ENCODE measurements at regions not wholly inside any gene's neighbourhood (a gene's known extent, or its start where the extent isn't known, plus 50 kb on each side); places are given as distances from the start of the nearest gene placed in this dataset.

DNA sequence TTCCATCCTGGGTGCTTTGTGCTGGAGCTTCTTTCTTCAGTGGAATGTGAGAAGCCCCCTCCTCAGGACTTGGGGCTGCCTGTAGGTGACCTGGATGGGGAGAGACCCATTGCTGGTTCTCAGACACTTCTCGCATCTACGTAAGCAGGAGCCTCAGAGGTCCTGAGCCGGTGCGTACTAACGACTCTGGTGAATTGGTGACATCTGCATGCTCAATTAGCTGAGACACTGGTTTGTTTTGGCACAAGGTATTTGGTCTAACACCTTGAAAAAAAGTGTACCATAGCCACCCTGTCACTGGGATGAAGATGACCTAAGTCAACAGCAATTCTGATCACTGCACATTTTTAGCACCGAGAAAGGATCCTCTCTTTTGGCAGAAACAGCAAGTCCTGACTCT is 57.7 kb downstream of the LRRC30 start:
- Histone ChIP-seq H3K27me3 (ENCODE audit: control insufficient read depth in 2 of 2, insufficient read depth in 1 of 2, low read length in 1 of 2) (no peaks in the 10 kb centered on the region), H3K36me3 (ENCODE audit: control insufficient read depth in 2 of 2, insufficient read depth in 2 of 2, low read length in 1 of 2) (no peaks in the 10 kb centered on the region), H3K4me1 (ENCODE audit: control insufficient read depth in 2 of 2, insufficient read depth in 2 of 2, low read length in 2 of 2) (no peaks in the 10 kb centered on the region), H3K9me3 (ENCODE audit: control insufficient read depth in 2 of 2, insufficient read depth in 1 of 2, low read length in 1 of 2) (no peaks in the 10 kb centered on the region), H3K4me3 (ENCODE audit: low read length in 2 of 2) (no peak overlapping the region), H3K27ac (ENCODE audit: low read depth in 1 of 2, low read length in 1 of 2) (no peak overlapping the region)
- WGBS: 97% methylated on average over 6 of the region's 6 CpGs
- DNase-seq (ENCODE audit: low read depth in 6 of 9, low spot score in 9 of 9): no peak

DNA sequence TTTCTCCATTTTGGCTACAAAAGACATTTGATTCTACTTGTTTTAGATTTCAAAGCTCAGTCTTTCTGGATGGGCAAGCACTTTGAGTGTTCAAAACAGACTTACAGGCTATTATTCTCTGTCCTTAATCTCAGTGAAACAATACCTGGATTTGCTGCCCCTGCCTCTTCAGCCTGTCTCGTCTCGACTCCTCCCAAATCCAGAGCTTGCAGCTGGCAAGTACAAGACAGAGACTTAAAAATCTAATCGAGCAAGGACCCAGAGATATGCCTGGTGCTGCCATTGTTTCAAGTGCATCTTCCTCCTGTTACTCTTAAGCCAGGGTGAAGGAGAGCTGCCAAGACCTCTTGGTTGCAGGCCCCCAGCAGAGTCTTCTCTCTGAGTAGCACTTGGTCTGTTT is 59.2 kb downstream of the LRRC30 start:
- no peaks in the 10 kb centered on the region for H3K4me1 ChIP-seq (ENCODE audit: control insufficient read depth in 2 of 2, insufficient read depth in 2 of 2, low read length in 2 of 2)
- H3K4me3 ChIP-seq (ENCODE audit: low read length in 2 of 2): no peak overlapping the region
- 95% methylated on average over 3 of the region's 3 CpGs for WGBS
- no peak for DNase-seq (ENCODE audit: low read depth in 6 of 9, low spot score in 9 of 9)
- H3K36me3 ChIP-seq (ENCODE audit: control insufficient read depth in 2 of 2, insufficient read depth in 2 of 2, low read length in 1 of 2): no peaks in the 10 kb centered on the region
- no peaks in the 10 kb centered on the region for H3K9me3 ChIP-seq (ENCODE audit: control insufficient read depth in 2 of 2, insufficient read depth in 1 of 2, low read length in 1 of 2)
- H3K27me3 ChIP-seq (ENCODE audit: control insufficient read depth in 2 of 2, insufficient read depth in 1 of 2, low read length in 1 of 2): no peaks in the 10 kb centered on the region
- H3K27ac ChIP-seq (ENCODE audit: low read depth in 1 of 2, low read length in 1 of 2): no peak overlapping the region

DNA sequence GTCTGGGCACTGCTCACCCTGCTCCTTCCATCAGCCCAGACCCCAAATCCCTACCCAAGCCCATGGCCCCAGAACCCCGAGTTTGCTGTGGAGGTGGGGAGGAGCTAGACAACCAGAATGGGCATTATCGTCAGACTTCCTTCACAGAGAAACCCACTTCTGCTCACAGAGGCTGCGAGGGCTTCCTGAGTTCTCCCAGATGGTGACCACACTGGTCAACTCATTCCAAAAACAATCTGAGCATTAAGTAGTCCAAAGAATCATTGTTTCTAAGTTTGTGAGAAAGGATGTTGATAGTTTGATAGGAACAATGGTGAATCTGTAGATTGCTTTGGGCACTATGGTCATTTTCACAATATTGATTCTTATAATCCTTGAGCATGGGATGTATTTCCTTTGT is 60.2 kb downstream of the LRRC30 start:
- H3K27ac ChIP-seq (ENCODE audit: low read depth in 1 of 2, low read length in 1 of 2): no peak overlapping the region
- WGBS: 10% methylated on average over 3 of the region's 3 CpGs
- H3K27me3 ChIP-seq (ENCODE audit: control insufficient read depth in 2 of 2, insufficient read depth in 1 of 2, low read length in 1 of 2): no peaks in the 10 kb centered on the region
- H3K4me3 ChIP-seq (ENCODE audit: low read length in 2 of 2): no peak overlapping the region
- no peaks in the 10 kb centered on the region for H3K4me1 ChIP-seq (ENCODE audit: control insufficient read depth in 2 of 2, insufficient read depth in 2 of 2, low read length in 2 of 2)
- no peaks in the 10 kb centered on the region for H3K36me3 ChIP-seq (ENCODE audit: control insufficient read depth in 2 of 2, insufficient read depth in 2 of 2, low read length in 1 of 2)
- no peaks in the 10 kb centered on the region for H3K9me3 ChIP-seq (ENCODE audit: control insufficient read depth in 2 of 2, insufficient read depth in 1 of 2, low read length in 1 of 2)
- DNase-seq (ENCODE audit: low read depth in 6 of 9, low spot score in 9 of 9): no peak

DNA sequence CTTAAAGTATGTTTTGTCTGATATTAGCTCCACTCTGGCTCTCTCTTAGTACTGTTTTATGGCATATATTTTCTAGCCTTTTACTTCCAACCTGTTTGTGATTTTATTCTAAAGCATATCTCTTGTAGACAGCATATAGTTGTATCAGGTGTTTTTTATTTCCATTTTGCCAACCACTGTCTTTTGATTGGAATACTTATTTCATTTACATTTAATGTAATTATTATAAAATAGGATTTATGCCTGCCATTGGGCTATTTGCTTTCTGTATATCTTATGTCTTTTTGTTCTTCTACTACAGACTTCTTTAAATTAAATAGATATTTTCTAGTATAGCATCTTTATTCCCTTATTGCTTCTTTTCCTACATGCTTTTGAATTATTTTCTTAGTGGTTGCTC is 67.3 kb downstream of the LRRC30 start:
- H3K4me1 ChIP-seq (ENCODE audit: control insufficient read depth in 2 of 2, insufficient read depth in 2 of 2, low read length in 2 of 2): no peaks in the 10 kb centered on the region
- no peak for DNase-seq (ENCODE audit: low read depth in 6 of 9, low spot score in 9 of 9)
- no peak overlapping the region for H3K27ac ChIP-seq (ENCODE audit: low read depth in 1 of 2, low read length in 1 of 2)
- no peaks in the 10 kb centered on the region for H3K9me3 ChIP-seq (ENCODE audit: control insufficient read depth in 2 of 2, insufficient read depth in 1 of 2, low read length in 1 of 2)
- H3K36me3 ChIP-seq (ENCODE audit: control insufficient read depth in 2 of 2, insufficient read depth in 2 of 2, low read length in 1 of 2): no peaks in the 10 kb centered on the region
- no peak overlapping the region for H3K4me3 ChIP-seq (ENCODE audit: low read length in 2 of 2)
- H3K27me3 ChIP-seq (ENCODE audit: control insufficient read depth in 2 of 2, insufficient read depth in 1 of 2, low read length in 1 of 2): no peaks in the 10 kb centered on the region

DNA sequence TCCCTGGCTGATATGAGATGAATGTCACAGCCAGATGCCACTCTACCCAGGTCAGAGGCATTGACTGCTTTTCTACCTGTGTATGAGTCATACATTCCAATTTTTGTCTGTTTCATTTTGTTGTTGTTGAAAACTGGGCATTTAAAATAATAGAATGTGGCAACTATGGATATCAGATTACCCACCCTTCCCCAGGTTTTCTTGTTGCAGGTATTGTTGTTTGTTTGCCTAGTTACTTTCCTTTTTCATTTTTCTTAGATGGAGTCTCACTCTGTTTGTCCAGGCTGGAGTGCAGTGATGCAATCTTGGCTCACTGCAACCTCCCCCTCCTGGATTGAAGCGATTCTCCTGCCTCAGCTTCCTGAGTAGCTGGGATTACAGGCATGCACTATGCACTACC is 70.2 kb downstream of the LRRC30 start:
- no peak for DNase-seq (ENCODE audit: low read depth in 6 of 9, low spot score in 9 of 9)
- Histone ChIP-seq H3K4me1 (ENCODE audit: control insufficient read depth in 2 of 2, insufficient read depth in 2 of 2, low read length in 2 of 2) (no peaks in the 10 kb centered on the region), H3K27me3 (ENCODE audit: control insufficient read depth in 2 of 2, insufficient read depth in 1 of 2, low read length in 1 of 2) (no peaks in the 10 kb centered on the region), H3K36me3 (ENCODE audit: control insufficient read depth in 2 of 2, insufficient read depth in 2 of 2, low read length in 1 of 2) (no peaks in the 10 kb centered on the region), H3K4me3 (ENCODE audit: low read length in 2 of 2) (no peak overlapping the region), H3K27ac (ENCODE audit: low read depth in 1 of 2, low read length in 1 of 2) (no peak overlapping the region), H3K9me3 (ENCODE audit: control insufficient read depth in 2 of 2, insufficient read depth in 1 of 2, low read length in 1 of 2) (no peaks in the 10 kb centered on the region)
- 100% methylated on average over 1 of the region's 1 CpG for WGBS

DNA sequence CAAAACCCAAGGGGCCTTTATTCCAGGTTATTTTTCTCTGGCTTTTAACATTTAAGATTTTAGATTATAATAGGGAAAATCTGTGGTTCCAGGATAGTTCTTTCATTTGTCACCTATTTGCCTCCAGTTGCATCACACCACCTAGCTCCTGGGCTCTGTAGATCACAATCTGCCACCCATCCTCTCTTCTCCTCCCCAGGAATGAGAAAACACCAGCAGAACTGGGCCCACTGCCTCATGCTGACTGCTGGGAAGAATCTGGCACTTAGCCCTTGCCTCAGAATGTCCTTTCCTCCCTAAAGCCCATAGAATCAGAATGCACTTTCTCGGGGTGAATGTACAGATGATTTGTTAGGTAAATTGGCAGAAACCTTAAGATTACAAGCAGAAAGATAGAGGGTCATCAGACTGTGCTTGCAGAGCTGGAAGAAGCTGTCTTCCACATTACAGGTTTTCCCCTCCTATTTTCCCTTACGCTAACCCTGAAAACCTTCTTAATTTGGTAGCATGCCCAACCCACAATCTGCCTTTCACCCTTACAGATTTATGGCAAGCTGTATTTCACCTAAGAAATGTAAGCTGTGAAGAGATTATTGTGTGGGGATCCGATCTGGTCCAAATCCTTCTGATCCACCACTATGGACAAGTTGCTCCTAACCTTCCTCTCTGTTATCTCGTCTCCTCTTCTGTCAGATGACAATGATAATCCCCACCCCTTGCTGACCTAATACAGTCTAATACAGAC is 72.6 kb downstream of the LRRC30 start:
- H3K4me1 ChIP-seq (ENCODE audit: control insufficient read depth in 2 of 2, insufficient read depth in 2 of 2, low read length in 2 of 2): no peaks in the 10 kb centered on the region
- no peak for DNase-seq (ENCODE audit: low read depth in 6 of 9, low spot score in 9 of 9)
- H3K27ac ChIP-seq (ENCODE audit: low read depth in 1 of 2, low read length in 1 of 2): no peak overlapping the region
- H3K4me3 ChIP-seq (ENCODE audit: low read length in 2 of 2): no peak overlapping the region
- H3K9me3 ChIP-seq (ENCODE audit: control insufficient read depth in 2 of 2, insufficient read depth in 1 of 2, low read length in 1 of 2): no peaks in the 10 kb centered on the region
- H3K36me3 ChIP-seq (ENCODE audit: control insufficient read depth in 2 of 2, insufficient read depth in 2 of 2, low read length in 1 of 2): no peaks in the 10 kb centered on the region
- WGBS: 67% methylated on average over 4 of the region's 4 CpGs
- H3K27me3 ChIP-seq (ENCODE audit: control insufficient read depth in 2 of 2, insufficient read depth in 1 of 2, low read length in 1 of 2): no peaks in the 10 kb centered on the region

DNA sequence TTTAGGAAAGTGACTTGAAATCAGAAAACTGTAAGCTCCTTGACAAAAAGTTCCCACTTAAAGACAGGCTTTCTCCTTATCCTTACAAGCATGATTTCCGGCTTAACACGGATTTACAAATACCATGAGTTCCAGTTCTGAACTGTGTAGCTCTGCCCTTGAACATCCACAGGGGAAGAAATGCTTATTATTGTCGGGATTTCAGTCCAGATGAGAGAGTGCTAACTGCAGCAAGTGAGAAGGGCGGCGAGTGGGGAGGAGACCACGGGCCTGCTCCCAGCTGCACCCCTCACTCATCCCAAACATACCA is 73.1 kb downstream of the LRRC30 start:
- no peaks in the 10 kb centered on the region for H3K4me1 ChIP-seq (ENCODE audit: control insufficient read depth in 2 of 2, insufficient read depth in 2 of 2, low read length in 2 of 2)
- H3K27ac ChIP-seq (ENCODE audit: low read depth in 1 of 2, low read length in 1 of 2): no peak overlapping the region
- no peaks in the 10 kb centered on the region for H3K9me3 ChIP-seq (ENCODE audit: control insufficient read depth in 2 of 2, insufficient read depth in 1 of 2, low read length in 1 of 2)
- no peaks in the 10 kb centered on the region for H3K27me3 ChIP-seq (ENCODE audit: control insufficient read depth in 2 of 2, insufficient read depth in 1 of 2, low read length in 1 of 2)
- no peaks in the 10 kb centered on the region for H3K36me3 ChIP-seq (ENCODE audit: control insufficient read depth in 2 of 2, insufficient read depth in 2 of 2, low read length in 1 of 2)
- DNase-seq (ENCODE audit: low read depth in 6 of 9, low spot score in 9 of 9): no peak
- WGBS: 94% methylated on average over 6 of the region's 6 CpGs
- no peak overlapping the region for H3K4me3 ChIP-seq (ENCODE audit: low read length in 2 of 2)

DNA sequence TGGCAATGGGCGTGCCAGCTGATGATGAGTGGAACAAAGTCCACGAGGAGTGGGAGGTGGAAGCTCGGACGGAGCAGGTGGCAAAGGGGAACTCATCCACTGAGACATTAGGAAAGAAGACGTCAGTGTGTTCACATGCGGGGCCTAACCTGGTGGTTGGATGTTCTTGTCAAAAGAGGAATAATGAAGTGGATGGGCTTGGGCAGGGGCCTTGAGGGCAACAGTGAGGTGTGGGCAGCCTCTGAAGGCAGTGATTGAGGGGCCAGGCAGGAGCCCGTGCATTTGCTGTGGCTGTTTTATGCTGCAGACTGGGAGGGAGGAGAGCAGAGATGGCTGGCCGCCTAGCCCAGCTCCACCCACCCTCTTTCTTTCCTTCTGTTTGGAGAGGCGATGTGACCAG is 74.5 kb downstream of the LRRC30 start:
- H3K4me3 ChIP-seq (ENCODE audit: low read length in 2 of 2): no peak overlapping the region
- 96% methylated on average over 9 of the region's 9 CpGs for WGBS
- DNase-seq (ENCODE audit: low read depth in 6 of 9, low spot score in 9 of 9): no peak
- no peak overlapping the region for H3K27ac ChIP-seq (ENCODE audit: low read depth in 1 of 2, low read length in 1 of 2)
- no peaks in the 10 kb centered on the region for H3K9me3 ChIP-seq (ENCODE audit: control insufficient read depth in 2 of 2, insufficient read depth in 1 of 2, low read length in 1 of 2)
- H3K4me1 ChIP-seq (ENCODE audit: control insufficient read depth in 2 of 2, insufficient read depth in 2 of 2, low read length in 2 of 2): no peaks in the 10 kb centered on the region
- H3K36me3 ChIP-seq (ENCODE audit: control insufficient read depth in 2 of 2, insufficient read depth in 2 of 2, low read length in 1 of 2): no peaks in the 10 kb centered on the region
- H3K27me3 ChIP-seq (ENCODE audit: control insufficient read depth in 2 of 2, insufficient read depth in 1 of 2, low read length in 1 of 2): no peaks in the 10 kb centered on the region

DNA sequence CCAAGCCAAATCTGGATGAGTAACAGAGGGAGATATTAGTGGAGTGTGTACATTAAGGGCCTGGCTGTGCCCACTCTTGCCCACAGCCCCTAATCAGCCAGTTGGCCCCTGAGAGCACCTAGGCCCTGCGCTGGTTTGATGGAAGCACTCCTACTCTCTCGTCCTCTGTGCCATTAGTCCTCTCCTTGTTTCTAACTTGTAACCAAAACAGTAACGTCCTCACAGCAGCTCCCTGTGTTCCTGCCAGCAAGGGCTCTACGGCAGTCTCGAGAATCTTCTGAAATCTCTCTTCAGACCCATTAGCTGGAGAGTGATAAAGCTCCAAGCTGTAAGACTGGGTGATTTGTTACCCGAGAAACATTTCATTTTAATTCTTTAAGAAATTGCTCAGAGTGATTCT is 76.1 kb downstream of the LRRC30 start:
- no peaks in the 10 kb centered on the region for H3K4me1 ChIP-seq (ENCODE audit: control insufficient read depth in 2 of 2, insufficient read depth in 2 of 2, low read length in 2 of 2)
- H3K27ac ChIP-seq (ENCODE audit: low read depth in 1 of 2, low read length in 1 of 2): no peak overlapping the region
- H3K4me3 ChIP-seq (ENCODE audit: low read length in 2 of 2): no peak overlapping the region
- H3K36me3 ChIP-seq (ENCODE audit: control insufficient read depth in 2 of 2, insufficient read depth in 2 of 2, low read length in 1 of 2): no peaks in the 10 kb centered on the region
- no peaks in the 10 kb centered on the region for H3K9me3 ChIP-seq (ENCODE audit: control insufficient read depth in 2 of 2, insufficient read depth in 1 of 2, low read length in 1 of 2)
- WGBS: 92% methylated on average over 6 of the region's 6 CpGs
- H3K27me3 ChIP-seq (ENCODE audit: control insufficient read depth in 2 of 2, insufficient read depth in 1 of 2, low read length in 1 of 2): no peaks in the 10 kb centered on the region
- DNase-seq (ENCODE audit: low read depth in 6 of 9, low spot score in 9 of 9): no peak

DNA sequence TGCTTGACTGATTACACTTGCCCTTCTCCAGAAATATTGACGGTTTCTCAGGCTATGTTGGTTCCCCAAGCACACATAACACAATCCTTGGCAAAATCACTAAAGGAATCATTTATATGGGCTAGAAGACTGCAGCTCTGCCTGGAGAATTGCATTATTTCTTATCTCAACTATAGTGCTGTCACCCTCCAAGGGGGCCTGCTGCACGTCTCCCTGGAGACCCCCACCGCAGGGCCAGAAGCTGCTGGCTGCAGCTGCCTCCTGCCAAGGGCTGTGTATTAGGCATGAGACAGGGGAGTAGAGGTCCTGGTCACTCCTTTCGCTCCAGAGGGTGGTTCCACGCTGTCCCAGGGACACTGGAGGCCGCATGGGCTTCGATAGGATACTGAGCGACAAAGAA is 76.6 kb downstream of the LRRC30 start:
- H3K36me3 ChIP-seq (ENCODE audit: control insufficient read depth in 2 of 2, insufficient read depth in 2 of 2, low read length in 1 of 2): no peaks in the 10 kb centered on the region
- no peak overlapping the region for H3K4me3 ChIP-seq (ENCODE audit: low read length in 2 of 2)
- no peaks in the 10 kb centered on the region for H3K4me1 ChIP-seq (ENCODE audit: control insufficient read depth in 2 of 2, insufficient read depth in 2 of 2, low read length in 2 of 2)
- H3K9me3 ChIP-seq (ENCODE audit: control insufficient read depth in 2 of 2, insufficient read depth in 1 of 2, low read length in 1 of 2): no peaks in the 10 kb centered on the region
- no peaks in the 10 kb centered on the region for H3K27me3 ChIP-seq (ENCODE audit: control insufficient read depth in 2 of 2, insufficient read depth in 1 of 2, low read length in 1 of 2)
- WGBS: 98% methylated on average over 8 of the region's 8 CpGs
- DNase-seq (ENCODE audit: low read depth in 6 of 9, low spot score in 9 of 9): no peak
- no peak overlapping the region for H3K27ac ChIP-seq (ENCODE audit: low read depth in 1 of 2, low read length in 1 of 2)

Data from thymus (tissue), 11 donors.